ENCODE measurements at regions not wholly inside any gene's neighbourhood (a gene's known extent, or its start where the extent isn't known, plus 50 kb on each side); places are given as distances from the start of the nearest gene placed in this dataset.
A peak's percentile ranks its signal among the peaks of the same experiment; 100 is the strongest.

- H3K27ac Mint-ChIP-seq: no peak overlapping the region
- ATAC-seq: no peak
- no peaks in the 10 kb centered on the region for H3K4me1 Mint-ChIP-seq
- no peak overlapping the region for H3K4me3 Mint-ChIP-seq
- peaks cover 8% of the 10 kb centered on the region for H3K9me3 Mint-ChIP-seq
- no peaks in the 10 kb centered on the region for H3K36me3 Mint-ChIP-seq
- H3K27me3 Mint-ChIP-seq: peaks cover 31% of the 10 kb centered on the region
These were observed 467.6 kb upstream of the HS6ST1 start for GRCh38 chr2:128786316-128786715.

DNA sequence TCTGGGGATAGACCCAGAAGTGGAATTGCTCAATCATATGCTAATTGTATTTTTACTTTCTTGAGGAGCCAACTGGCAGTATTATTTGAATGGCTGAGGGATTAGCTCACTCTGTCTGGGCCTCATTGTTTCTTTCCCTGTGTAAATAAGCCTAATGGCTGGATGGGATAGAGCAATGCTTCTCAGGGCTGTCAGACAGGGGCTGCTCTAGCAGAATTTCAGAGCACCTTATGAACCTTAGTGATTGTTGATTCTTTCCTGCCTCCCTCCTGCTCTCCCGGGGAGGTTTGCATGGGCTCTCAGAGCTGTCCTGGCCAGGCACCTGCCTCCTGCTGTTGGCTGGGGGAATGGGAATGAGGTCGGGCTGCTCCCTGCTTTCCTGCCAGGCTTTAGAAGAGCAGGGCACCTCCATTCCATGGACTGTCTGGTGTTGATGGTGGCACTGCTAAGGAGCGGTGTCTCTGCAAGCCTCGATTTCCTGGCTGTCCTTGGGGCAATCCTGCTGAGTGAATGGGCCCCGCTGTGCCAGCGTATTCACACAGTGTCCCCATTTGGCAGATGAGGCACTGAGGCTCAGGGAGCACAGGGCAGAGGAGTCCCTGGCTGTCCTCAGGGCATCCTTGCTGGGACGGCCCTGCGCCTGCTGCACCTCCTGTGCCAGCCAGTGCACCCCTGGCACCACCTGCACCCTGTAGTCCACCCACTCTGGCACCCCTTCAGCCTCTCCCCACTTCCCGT is 468.2 kb upstream of the HS6ST1 start:
- Mint-ChIP-seq H3K4me1 (no peaks in the 10 kb centered on the region), H3K36me3 (no peaks in the 10 kb centered on the region), H3K27ac (no peak overlapping the region), H3K27me3 (peaks cover 26% of the 10 kb centered on the region), H3K4me3 (no peak overlapping the region), H3K9me3 (peaks cover 8% of the 10 kb centered on the region)
- ATAC-seq: no peak

DNA sequence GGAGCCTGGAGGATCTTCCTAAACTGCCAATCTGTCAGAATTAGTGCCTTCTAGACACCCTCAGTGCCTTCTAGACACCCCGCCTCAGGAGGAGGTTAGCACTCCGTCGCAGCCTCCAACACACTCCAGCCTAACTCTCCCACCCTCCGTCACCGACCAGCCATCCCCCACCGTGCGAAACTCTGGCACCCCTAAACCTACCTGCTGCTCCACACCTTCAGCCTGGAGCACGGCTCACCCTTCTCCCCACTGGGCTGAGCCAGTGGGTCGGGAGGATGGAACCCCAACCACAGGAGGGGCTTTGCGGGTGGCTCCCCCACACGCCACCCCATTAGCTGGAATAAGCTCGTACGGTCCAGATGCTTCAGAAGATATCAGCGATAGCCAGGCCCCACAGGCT is 468.9 kb upstream of the HS6ST1 start:
- peaks cover 8% of the 10 kb centered on the region for H3K9me3 Mint-ChIP-seq
- ATAC-seq: no peak
- no peak overlapping the region for H3K4me3 Mint-ChIP-seq
- peaks cover 19% of the 10 kb centered on the region for H3K27me3 Mint-ChIP-seq
- no peaks in the 10 kb centered on the region for H3K4me1 Mint-ChIP-seq
- H3K27ac Mint-ChIP-seq: no peak overlapping the region
- H3K36me3 Mint-ChIP-seq: no peaks in the 10 kb centered on the region

DNA sequence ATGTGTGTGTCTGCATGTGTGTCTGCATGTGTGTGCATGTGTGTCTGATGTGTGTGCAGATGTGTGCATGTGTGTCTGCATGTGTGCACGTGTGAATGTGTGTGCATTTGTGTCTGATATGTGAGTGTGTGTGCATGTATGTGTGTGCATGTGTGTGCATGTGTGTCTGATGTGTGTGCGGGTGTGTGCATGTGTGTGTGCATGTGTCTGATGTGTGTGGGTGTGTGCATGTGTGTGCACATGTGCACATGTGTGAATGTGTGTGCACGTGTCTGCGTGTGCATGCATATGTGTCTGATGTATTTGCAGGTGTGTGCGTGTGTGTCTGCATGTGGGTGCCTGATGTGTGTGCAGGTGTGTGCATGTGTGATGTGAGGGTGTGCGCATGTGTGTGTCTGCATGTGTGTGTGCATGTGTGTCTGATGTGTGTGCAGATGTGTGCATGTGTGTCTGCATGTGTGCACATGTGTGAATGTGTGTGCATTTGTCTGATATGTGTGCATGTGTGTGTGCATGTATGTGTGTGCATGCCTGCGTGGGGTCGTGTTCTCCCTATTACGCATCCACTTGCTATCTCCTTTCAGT is 470.1 kb upstream of the HS6ST1 start:
- no peaks in the 10 kb centered on the region for H3K36me3 Mint-ChIP-seq
- no peak overlapping the region for H3K4me3 Mint-ChIP-seq
- H3K4me1 Mint-ChIP-seq: no peaks in the 10 kb centered on the region
- ATAC-seq: no peak
- H3K9me3 Mint-ChIP-seq: peaks cover 8% of the 10 kb centered on the region
- no peak overlapping the region for H3K27ac Mint-ChIP-seq
- H3K27me3 Mint-ChIP-seq: peaks cover 13% of the 10 kb centered on the region

DNA sequence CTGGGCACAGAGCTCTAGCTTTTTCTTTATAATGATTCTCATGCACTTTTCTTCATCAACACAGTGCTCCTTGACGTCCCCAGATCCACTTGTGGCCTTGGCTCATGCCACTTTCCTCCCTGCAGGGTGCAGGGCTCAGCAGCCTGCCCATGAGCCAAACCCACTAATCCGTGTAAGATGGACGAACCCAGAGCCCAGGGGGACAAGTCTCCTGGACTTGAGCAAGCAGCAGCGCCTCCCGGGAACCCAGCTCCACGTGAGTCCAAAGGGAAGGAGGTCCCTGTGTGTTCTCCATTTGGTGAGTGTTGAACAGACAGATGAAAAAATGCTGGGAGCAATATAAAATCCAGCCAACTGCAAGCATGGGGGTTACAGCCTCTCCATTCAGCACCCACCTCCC is 470.6 kb upstream of the HS6ST1 start:
- Mint-ChIP-seq H3K9me3 (peaks cover 8% of the 10 kb centered on the region), H3K27ac (no peak overlapping the region), H3K4me1 (no peaks in the 10 kb centered on the region), H3K27me3 (peaks cover 13% of the 10 kb centered on the region), H3K4me3 (no peak overlapping the region), H3K36me3 (no peaks in the 10 kb centered on the region)
- no peak for ATAC-seq

DNA sequence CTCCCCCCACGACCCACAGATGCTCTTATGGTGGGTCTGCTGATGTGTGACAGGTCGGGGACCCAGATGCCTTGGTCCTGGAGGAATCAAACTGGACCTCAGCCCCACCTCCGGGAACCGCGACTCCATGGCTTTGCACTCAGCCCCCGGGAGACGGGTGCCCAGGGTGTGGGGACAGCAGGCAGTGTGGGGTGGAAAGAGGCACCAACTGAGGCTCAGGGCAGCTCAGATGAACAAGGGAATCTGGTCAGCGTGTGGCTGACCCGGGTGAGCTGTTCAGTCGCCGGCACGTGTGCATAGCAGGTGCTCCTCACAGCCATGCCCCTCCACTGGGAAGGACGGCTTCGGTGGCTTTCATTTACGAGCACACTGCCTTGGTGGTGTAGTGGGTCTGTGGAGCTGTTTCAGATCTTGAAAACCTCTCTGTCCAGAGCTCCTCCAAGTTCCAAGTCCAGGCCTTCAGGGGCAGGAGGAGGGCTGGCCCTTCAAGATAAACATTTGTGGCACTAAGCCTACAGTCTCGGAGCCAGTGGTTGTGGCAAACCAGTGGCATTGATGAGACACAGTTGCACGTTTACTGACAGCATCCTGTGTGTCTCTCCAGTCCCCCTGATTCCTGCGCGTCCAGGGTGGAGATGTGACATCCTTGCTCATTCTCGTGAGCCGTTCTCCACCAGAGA is 471.2 kb upstream of the HS6ST1 start:
- Mint-ChIP-seq H3K4me3 (no peak overlapping the region), H3K4me1 (no peaks in the 10 kb centered on the region), H3K36me3 (no peaks in the 10 kb centered on the region), H3K27ac (no peak overlapping the region), H3K27me3 (peaks cover 6% of the 10 kb centered on the region), H3K9me3 (peaks cover 8% of the 10 kb centered on the region)
- no peak for ATAC-seq

- Mint-ChIP-seq H3K4me3 (no peak overlapping the region), H3K36me3 (no peaks in the 10 kb centered on the region), H3K4me1 (no peaks in the 10 kb centered on the region), H3K27me3 (no peaks in the 10 kb centered on the region), H3K9me3 (peaks cover 8% of the 10 kb centered on the region), H3K27ac (no peak overlapping the region)
- ATAC-seq: no peak
These were observed 471.9 kb upstream of the HS6ST1 start for GRCh38 chr2:128790541-128791001.

GRCh38 chr2:128791120-128791984 is 472.7 kb upstream of the HS6ST1 start:
- Mint-ChIP-seq H3K4me1 (no peaks in the 10 kb centered on the region), H3K4me3 (no peak overlapping the region), H3K36me3 (no peaks in the 10 kb centered on the region), H3K9me3 (peaks cover 8% of the 10 kb centered on the region), H3K27ac (no peak overlapping the region), H3K27me3 (no peaks in the 10 kb centered on the region)
- peak; percentile 4 for ATAC-seq

GRCh38 chr2:128791985-128792320 is 473.3 kb upstream of the HS6ST1 start:
- Mint-ChIP-seq H3K27me3 (no peaks in the 10 kb centered on the region), H3K9me3 (peaks cover 8% of the 10 kb centered on the region), H3K27ac (no peak overlapping the region), H3K4me1 (no peaks in the 10 kb centered on the region), H3K36me3 (no peaks in the 10 kb centered on the region), H3K4me3 (no peak overlapping the region)
- peak; percentile 21 for ATAC-seq

GRCh38 chr2:128792476-128793054 is 473.9 kb upstream of the HS6ST1 start:
- peaks cover 2% of the 10 kb centered on the region for H3K4me1 Mint-ChIP-seq
- H3K9me3 Mint-ChIP-seq: peaks cover 8% of the 10 kb centered on the region
- H3K4me3 Mint-ChIP-seq: no peak overlapping the region
- H3K36me3 Mint-ChIP-seq: no peaks in the 10 kb centered on the region
- no peak for ATAC-seq
- H3K27ac Mint-ChIP-seq: no peak overlapping the region
- no peaks in the 10 kb centered on the region for H3K27me3 Mint-ChIP-seq

DNA sequence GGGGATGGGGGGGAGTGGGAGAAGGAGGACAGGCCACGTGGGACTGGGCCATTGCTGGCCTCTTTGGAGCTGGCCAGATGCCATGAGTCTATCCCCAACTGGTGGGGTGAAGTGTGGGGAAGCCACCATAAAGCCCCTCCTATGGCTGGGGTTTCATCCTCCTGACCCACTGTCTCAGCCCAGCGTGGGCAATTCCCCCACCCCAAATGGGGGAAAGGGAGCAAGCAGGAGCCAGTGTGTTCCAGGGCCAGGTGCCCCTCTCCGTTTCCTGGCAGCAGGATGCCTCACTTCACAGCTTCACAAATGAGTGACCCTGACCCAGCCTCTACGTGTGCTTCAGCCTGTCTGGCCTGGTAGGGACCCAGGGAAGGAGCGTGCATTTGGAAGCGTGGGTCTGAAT is 474.7 kb upstream of the HS6ST1 start:
- H3K36me3 Mint-ChIP-seq: no peaks in the 10 kb centered on the region
- H3K9me3 Mint-ChIP-seq: peaks cover 5% of the 10 kb centered on the region
- ATAC-seq: no peak
- H3K27ac Mint-ChIP-seq: no peak overlapping the region
- no peak overlapping the region for H3K4me3 Mint-ChIP-seq
- peaks cover 10% of the 10 kb centered on the region for H3K4me1 Mint-ChIP-seq
- H3K27me3 Mint-ChIP-seq: no peaks in the 10 kb centered on the region

GRCh38 chr2:128794285-128794684 is 475.6 kb upstream of the HS6ST1 start:
- Mint-ChIP-seq H3K4me3 (no peak overlapping the region), H3K27me3 (no peaks in the 10 kb centered on the region), H3K36me3 (no peaks in the 10 kb centered on the region), H3K9me3 (no peaks in the 10 kb centered on the region), H3K27ac (no peak overlapping the region), H3K4me1 (peaks cover 11% of the 10 kb centered on the region)
- ATAC-seq: no peak

DNA sequence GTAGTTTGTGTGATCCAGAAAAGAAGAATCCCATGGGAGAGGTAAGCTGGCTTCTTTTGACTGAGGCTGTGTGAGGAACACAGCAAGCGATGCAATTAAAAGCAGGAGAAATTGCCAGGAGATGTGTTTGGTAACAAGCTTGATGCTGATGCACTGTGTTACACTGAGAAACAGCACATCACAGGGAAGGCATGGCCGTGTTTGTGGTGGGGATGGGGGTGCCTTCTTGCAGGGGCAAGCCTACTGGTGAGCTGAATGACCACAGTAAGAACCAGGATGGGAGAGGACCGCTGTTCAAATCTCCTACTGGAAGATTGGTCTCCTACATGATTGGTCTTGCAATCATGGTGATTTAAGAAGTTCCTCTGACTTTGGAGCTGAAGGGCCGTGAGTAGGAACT is 477.7 kb upstream of the HS6ST1 start:
- H3K9me3 Mint-ChIP-seq: no peaks in the 10 kb centered on the region
- H3K27me3 Mint-ChIP-seq: no peaks in the 10 kb centered on the region
- no peaks in the 10 kb centered on the region for H3K36me3 Mint-ChIP-seq
- H3K4me3 Mint-ChIP-seq: no peak overlapping the region
- peaks cover 11% of the 10 kb centered on the region for H3K4me1 Mint-ChIP-seq
- no peak overlapping the region for H3K27ac Mint-ChIP-seq
- ATAC-seq: no peak

DNA sequence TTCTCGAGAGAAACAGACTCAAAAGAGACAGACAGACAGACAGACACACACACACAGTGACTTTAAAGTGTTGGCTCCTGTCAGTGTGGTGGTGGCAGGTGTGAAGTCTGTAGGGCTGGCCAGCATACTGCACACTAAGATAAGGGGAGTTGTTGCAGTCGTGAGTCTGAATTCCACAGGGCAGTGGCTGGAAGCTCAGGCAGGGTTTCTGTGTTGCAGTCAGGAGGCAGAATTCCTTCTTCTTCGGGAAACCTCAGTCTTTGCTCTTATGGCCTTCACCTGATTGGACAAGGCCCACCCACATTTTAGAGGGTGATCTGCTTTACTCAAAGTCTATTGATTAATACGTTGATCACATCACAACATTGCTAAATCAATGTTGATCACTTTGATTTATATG is 478.4 kb upstream of the HS6ST1 start:
- H3K27ac Mint-ChIP-seq: no peak overlapping the region
- H3K36me3 Mint-ChIP-seq: no peaks in the 10 kb centered on the region
- no peaks in the 10 kb centered on the region for H3K27me3 Mint-ChIP-seq
- H3K4me1 Mint-ChIP-seq: peaks cover 11% of the 10 kb centered on the region
- no peaks in the 10 kb centered on the region for H3K9me3 Mint-ChIP-seq
- no peak for ATAC-seq
- no peak overlapping the region for H3K4me3 Mint-ChIP-seq

- no peak overlapping the region for H3K27ac Mint-ChIP-seq
These were observed 478.9 kb upstream of the HS6ST1 start for GRCh38 chr2:128797533-128797932.

More at GRCh38 chr2:128797533-128797932, 478.9 kb upstream of the HS6ST1 start:
- H3K4me1 Mint-ChIP-seq: peaks cover 11% of the 10 kb centered on the region
- H3K36me3 Mint-ChIP-seq: no peaks in the 10 kb centered on the region
- no peak overlapping the region for H3K4me3 Mint-ChIP-seq
- H3K27me3 Mint-ChIP-seq: no peaks in the 10 kb centered on the region
- ATAC-seq: no peak
- no peaks in the 10 kb centered on the region for H3K9me3 Mint-ChIP-seq

Data from stimulated activated memory B cell treated with anti-CD40 and anti-IgM and Interleukin-4, amounts not matched to agents 10 μg/mL and 1 μg/mL and 100 μg/mL, for 72 hours (primary cell).